Loucy (cell line): ENCODE measurements at regions not wholly inside any gene's neighbourhood (a gene's known extent, or its start where the extent isn't known, plus 50 kb on each side); places are given as distances from the start of the nearest gene placed in this dataset.

Experiments used
- EZH2phosphoT487 ChIP-seq: fragments of 200-600 bp; IDR thresholded peaks from 2 replicates; pipeline ENCODE4 v1.6.1; 2018; ENCODE audit warnings: antibody characterized with exemption, mild to moderate bottlenecking, moderate library complexity, borderline replicate concordance
- TF ChIP-seq, protein P1 (sequence below): fragments of 200-600 bp; sonication (generic); conservative IDR thresholded peaks from 2 replicates; pipeline ENCODE4 v1.5.1; 2014; ENCODE audit warnings: mild to moderate bottlenecking, antibody characterized with exemption, low read length

DNA sequence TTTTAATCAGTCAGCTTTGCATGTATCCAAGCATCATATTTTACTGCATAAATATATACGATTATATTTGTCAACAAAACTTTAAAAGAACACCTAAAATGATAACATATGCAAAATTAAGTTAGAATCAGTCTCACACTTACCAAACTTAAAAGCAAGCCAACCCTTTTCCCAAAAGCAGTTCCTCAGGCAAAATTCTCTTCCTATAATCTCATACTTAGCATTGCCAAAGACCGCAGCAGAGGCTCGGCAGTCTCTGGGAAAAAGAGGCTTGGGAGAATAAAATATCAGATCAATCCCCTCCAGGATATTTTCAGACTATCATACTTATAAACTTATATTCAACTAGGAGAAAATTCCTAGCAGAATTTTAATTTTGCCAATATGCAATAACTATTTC lies 93.2 kb upstream of the RGS18 start:
- TF ChIP-seq, protein P1, sequence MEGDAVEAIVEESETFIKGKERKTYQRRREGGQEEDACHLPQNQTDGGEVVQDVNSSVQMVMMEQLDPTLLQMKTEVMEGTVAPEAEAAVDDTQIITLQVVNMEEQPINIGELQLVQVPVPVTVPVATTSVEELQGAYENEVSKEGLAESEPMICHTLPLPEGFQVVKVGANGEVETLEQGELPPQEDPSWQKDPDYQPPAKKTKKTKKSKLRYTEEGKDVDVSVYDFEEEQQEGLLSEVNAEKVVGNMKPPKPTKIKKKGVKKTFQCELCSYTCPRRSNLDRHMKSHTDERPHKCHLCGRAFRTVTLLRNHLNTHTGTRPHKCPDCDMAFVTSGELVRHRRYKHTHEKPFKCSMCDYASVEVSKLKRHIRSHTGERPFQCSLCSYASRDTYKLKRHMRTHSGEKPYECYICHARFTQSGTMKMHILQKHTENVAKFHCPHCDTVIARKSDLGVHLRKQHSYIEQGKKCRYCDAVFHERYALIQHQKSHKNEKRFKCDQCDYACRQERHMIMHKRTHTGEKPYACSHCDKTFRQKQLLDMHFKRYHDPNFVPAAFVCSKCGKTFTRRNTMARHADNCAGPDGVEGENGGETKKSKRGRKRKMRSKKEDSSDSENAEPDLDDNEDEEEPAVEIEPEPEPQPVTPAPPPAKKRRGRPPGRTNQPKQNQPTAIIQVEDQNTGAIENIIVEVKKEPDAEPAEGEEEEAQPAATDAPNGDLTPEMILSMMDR: no peak
- no peak for TF ChIP-seq EZH2phosphoT487
